Stimulated activated CD4-positive, alpha-beta T cell treated with anti-CD3 and anti-CD28 coated beads, TNF-alpha, amount 100 ng/mL, for 24 hours (primary cell): ENCODE measurements at regions not wholly inside any gene's neighbourhood (a gene's known extent, or its start where the extent isn't known, plus 50 kb on each side); places are given as distances from the start of the nearest gene placed in this dataset.
"Not testable (repeated sequence)": the region's sequence is repeated elsewhere in the genome, so short reads cannot be mapped to it uniquely, and the experiment has no call there.

Experiments
- DNase-seq, 3 experiments: peaks; one replicate each; pipeline ENCODE4 v3.0.0-alpha.2; 2020; ENCODE audit warnings: low read depth in 3 of 3

DNA sequence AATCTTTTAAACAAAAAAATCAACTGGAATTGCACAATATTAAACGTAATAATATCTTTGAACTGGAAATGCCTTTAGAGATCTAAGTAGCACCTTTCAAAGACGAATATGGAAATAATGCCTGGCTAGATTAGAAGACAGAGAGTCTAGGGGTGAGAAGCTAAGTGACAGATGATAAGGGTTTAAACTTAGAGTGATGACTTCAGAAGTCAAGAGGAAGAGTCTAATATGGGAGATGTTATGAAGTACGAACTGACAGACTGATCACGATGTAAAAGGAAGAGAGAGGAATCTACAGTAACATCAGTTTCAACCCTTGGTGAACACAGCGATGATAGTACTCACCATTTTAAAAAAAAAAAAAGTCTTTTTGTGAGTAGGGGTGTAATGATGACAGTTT, 57.9 kb downstream of the HINT1 start:
- DNase-seq = no peak

DNA sequence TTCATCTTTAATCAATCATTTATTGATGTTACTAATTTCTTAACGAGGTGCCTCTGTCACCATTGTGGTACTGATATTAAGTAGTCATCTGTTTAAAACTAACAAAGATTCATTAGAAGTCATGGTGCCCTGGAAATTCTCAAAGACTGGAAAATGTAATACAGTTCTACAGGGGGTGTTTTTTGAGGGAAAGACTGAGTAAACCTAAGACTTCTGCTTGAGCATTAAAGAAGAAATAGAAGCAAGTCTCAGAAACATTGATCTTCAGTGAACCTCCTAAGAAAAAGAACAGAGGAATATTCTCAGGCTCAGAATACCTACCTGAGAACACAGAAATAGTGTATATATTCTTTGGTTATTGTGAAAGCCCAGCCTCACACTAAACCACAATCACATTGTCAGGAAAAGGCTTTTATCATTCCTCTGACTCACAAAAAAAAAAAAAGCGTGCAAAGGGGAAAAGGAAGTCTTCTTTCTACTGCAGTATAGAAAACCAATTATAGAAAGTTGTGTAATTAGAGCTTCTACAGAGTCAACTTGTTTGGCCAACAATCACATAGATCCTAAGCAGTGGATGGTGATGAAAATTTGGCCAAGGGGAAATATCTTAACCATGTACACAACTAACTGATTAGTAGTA, 60.8 kb downstream of the HINT1 start:
- DNase-seq = no peak

DNA sequence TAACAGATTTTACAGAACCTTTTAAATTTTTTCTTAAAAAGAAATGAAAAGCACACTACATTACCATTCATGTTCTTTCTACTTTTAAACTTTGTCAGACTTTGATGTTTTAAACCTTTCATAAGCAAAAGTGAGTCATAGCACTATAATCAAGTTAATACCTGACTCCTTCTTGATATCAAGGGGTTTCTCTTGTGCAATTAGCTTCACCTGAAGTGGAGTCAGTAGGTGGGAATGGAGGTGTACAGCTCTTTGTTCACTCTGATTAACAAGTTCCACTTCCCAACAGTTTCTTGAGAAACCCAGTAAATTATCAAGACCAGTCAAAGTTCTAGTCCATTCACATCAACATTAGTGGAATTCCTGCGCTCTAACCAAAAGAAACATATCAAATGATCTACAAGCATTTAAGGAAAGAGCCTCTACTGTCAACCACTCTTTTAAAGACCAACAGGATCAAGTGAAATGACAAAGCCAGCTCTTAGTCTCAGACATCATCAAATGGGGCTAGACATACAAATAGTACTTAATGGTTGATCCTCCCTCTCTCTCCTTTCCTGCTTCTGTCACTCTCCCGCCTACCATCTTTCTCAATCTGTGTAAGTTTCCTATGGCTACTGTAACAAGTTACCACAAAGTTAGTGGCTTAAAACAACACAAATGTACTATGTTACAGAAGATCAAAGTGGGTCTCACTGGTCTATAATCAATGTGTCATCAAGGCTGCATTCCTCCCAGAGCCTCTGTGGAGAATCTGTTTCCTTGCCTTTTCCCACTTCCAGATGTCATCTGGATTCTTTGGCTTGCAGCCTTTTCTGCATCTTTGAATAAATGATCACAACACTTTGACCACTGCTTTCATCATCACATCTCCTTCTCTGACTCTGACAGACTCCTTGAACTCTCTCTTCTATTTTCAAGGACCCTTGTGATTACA, 68.0 kb downstream of the HINT1 start:
- DNase-seq = no peak

DNA sequence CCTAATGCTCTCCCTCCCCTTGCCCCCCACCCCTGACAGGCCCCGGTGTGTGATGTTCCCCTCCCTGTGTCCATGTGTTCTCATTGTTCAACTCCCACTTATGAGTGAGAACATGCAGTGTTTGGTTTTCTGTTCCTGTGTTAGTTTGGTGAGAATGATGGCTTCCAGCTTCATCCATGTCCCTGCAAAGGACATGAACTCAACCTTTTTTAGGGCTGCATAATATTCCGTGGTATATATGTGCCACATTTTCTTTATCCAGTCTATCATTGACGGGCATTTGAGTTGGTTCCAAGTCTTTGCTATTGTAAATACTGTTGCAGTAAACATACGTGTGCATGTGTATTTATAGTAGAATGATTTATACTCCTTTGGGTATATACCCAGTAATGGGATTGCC, 69.5 kb downstream of the HINT1 start:
- not testable (repeated sequence) for DNase-seq

DNA sequence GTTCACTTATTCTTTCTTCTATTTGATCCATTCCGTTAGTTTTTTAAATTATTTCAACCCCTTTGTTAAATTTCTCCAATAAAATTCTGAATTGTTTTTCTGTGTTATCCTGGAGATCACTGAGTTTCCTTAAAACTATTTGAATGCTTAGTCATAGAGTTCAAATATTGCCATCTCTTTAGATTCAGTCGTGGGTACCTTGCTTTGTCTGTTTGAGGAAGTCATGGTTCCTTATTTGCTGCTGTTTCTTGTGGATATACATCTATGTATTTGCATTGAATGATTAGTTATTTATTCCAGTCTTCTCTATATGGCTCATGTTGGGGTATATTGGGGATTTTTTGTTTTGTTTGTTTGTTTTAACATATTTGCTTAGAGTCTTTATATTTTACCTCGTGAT, 80.6 kb downstream of the HINT1 start:
- DNase-seq = no peak

DNA sequence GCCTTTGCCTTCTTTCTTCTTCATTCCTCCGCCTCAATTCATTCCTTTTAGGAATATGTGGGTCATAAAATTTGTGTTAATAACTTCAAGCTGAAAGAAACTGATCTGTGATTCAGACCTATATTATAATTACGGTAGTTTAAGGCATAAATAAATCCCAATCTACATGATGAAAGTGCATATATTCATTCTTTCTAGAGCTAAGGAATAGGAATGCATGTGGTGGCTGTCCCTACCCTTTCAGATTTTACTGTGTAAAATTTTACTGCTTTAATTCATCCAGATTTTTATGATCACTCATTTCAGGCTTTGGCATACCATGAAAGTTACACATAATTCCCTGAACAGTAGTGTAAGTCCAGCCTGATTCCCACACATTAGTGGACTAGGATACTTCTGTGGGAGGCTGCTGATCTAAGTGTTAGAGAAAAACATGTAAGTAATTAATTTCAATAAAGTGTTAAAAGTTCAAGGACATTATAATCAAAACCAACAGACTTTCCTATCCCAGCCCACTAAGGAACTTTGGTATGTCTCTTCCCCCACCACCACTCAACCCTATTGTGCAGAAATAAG, 83.1 kb downstream of the HINT1 start:
- DNase-seq = no peak

DNA sequence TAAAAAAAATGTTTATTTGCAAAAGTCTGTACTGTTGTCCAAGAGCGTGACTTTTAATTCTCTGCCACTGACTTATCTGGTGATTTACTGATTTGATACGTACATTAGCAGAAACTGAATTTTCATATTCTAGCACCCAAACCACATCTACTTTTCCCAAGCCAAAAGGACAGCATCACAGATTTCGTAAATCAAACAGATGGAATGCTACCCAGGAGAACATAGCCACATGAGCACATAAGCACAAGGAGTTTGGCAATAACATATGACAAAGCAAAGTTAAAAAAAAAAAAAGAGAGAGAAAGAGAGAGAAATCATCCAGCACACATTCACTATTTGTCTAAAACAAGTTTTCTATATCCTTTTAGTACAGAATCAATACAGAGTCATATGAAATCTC, 83.7 kb downstream of the HINT1 start:
- no peak for DNase-seq

DNA sequence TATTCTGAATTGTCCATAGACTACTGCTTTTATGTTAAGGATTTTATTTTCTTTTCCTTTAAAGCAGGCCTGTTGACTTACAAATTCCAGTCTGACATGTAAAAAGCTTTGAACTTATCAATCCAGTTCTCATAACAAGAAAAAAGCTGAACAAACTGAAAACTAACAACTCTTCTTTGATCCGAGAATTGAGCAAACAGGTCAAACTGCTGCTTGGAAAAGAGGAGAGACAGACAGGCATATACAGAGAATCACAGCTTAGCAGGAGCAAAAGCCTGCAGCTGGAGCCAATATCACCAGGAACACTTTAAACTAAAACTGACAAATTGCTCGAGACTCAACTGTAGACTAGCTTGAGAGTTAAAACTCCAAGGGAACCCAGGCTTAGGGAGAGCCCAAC, 85.8 kb downstream of the HINT1 start:
- no peak for DNase-seq

DNA sequence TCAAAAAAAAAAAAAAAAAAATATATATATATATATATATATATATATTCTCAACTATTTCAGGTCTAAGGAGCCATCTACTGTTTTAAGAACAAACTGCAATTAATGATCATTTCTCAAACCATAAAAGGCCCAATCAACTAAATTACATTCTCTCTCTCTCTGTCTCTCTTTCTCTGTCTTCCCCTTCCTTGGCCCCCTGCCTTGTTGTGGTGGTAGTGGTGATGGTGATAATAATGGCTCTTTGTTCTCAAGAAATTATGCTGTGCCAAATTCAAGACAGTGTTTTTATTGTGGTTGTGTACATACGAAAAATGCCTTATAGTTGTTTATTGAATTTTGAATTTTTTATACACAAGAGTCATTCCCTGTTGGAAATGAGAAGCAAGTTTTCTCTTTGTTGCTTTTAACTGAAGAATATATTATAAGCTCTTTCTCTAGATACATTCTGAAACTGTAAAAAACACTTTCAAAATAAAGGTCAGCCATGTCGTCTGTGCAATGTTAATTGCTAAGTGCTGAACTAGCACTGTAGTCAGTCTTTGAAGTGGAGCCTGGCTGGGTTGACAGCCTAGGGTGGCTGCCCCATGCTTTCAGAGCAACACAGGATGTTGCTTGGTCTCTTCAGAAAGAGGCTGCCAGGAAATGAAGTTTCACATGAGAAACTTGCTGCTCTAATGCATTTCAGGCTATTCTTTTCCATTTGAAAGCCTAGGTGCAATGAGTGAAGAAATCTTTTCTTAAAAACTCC, 96.0 kb downstream of the HINT1 start:
- DNase-seq = peak; percentile 19 to 36 (median 21)

DNA sequence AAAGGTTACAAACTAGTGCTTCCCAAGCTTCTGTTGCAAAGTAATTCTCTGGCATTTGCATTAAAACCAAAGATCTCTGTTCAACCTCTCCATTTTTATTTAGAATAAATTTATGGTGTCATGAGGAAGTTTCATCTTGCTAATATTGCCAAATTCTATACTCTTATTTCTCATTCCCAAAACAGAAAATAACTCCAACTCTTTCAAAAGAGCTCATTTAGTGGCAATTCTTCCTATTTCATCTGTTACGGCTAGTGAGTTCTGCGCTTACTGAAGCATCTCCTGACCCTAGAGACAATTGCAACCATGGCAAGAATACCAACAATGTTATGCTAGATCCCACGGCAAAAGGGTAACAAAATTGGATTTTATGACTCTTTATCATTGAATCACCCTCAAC, 97.0 kb downstream of the HINT1 start:
- DNase-seq = no peak

DNA sequence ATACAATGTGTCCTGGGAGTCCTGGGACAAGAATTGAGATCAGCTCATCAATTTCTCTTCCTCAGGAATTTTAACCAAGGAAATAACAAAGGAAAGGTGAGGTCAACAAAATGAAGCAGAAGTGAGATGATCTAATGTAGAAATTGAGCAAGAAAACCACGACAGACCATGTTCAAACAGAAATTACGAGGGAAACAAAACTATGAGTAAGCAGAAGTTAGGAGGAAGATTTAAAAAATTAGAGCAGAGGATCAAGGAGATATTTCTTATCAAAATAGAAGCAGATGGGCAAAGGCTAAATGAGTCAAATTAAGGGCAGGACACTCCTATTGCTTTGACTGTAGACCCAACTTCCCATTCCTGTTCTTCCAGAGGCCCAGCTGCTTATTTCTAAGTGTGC, 97.4 kb downstream of the HINT1 start:
- DNase-seq = no peak

DNA sequence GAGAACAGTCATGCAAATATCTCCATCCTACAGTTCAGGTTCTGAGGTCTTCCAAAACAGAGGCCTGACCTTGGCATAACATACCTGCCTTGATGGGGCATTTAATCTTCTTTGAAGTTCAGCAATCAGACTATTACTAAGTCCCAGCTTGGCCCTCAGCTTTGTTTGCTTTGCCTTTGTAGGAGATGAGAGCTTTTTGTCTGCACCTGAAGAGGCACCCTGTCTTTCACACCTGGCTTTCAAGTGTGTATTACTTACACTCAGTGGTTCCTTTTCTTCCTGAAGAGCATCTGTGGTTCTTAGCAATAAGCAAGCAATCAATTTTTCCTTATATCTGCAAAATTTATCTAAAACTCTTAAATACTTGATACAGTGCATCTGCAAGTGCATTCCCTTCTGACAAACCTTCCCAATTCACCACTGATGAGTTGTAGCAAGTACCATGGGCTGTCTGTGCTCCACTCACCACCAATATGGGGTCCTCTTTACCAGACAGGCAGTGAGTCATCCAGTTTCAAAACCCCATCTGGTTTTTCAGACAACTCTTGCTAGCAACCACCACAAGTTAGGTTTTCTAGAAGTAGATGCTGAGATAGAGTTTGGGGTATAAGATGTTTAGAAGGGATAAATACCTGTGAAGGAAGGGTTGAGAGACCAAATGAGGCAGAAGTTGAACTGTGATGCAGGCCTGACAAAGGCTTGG, 100.2 kb downstream of the HINT1 start:
- DNase-seq = no peak

DNA sequence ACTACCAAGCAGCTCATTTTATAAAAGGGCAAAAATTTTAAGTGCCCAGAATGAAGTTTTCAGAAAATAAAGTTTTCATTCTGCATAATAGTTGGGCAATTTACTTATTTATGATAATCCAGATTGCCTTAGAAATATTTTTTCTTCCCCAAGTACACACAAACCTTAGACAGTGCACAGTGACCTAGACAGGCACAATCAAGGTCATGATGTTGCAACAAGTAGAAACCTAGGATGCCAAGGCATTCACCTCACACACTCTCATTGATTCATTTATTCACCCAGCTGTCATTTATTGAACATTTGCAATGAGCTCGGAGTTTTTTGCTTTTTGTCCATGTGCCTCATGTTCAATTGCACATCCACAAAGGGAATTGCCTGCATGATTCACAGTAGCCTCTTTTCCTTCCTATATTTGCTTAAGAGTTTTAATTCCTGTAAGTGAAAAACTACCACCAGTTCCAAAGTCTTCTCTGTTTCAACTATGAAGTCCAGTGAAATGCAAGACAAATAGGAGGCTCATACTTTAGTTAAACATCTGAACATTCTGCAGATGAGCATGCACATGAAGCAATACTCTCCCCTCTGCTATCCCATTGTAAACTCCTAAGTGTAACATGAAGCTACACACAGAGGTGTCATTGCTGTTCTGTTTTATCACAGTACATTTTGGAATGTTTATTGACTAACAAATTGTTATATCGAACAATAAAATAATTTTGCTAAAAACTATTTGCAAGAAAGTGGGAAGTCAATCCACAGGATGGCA, 122.9 kb downstream of the HINT1 start:
- no peak for DNase-seq

DNA sequence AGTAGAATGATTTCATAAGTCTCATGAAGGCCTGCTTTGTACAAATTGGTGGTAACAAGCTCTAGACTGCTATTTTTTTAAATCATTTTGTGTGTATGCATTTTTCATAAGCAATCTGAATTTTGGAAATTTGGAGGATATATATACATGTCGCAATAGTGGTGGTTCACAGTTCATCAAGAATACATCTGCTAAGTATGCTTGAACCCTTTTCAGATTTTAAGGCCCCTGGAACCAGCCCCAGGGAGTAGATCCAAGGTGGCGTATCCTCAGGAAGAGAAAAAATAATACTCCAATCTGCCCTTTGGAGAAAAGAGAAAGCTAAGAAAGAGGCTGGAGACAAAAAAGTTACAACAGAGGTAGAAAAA, 141.6 kb downstream of the HINT1 start:
- no peak for DNase-seq

DNA sequence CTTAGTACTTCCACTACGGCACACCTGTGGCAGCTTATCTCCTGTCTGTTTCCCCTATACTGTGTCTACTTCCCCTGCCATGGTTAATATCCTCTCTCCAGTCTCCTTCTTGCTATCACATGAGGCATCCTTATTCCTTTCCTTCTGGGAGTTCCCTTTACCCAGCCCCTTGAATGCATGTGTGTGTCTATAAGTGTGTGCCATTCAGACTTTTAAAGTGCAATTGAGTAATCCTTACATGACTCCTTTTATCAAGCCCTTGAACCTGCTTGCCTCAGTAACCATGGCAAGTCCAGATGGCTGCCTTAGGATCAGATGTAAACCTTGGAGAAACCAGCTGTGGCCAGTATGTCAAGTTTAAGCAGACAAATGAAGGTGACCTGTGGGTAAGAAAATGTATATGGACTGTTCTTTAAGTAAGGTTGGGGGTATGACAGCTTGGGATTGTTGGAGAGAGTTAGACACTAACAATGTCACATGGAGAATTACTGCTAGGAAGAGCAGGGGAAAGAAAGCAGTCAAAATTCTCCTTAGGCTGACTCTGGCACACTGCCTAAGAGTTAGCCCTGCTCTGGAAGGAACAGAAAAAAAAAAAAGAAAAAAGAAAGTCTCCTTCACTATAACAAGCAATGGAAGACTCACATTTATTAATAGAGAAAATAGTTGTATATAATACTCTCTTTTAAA, 142.1 kb downstream of the HINT1 start:
- DNase-seq = no peak

DNA sequence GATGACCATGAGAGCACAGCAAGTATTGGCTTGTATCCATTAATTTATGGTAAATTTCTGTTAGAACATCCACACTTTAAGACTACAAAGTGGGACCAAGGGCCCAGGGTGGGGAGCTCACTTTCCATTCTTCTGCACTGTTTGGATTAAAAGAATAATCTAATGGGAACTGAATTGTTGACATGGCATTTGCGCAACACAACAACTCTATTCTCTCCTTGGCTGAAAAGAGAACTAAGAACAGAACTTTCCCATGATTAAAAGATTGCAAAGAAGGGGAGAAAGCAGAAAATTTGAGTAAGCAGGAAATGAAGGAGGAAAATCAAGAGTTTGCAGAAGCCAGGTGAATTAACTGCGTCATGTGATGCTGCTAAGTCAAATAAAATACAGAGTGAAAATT, 143.4 kb downstream of the HINT1 start:
- no peak for DNase-seq

DNA sequence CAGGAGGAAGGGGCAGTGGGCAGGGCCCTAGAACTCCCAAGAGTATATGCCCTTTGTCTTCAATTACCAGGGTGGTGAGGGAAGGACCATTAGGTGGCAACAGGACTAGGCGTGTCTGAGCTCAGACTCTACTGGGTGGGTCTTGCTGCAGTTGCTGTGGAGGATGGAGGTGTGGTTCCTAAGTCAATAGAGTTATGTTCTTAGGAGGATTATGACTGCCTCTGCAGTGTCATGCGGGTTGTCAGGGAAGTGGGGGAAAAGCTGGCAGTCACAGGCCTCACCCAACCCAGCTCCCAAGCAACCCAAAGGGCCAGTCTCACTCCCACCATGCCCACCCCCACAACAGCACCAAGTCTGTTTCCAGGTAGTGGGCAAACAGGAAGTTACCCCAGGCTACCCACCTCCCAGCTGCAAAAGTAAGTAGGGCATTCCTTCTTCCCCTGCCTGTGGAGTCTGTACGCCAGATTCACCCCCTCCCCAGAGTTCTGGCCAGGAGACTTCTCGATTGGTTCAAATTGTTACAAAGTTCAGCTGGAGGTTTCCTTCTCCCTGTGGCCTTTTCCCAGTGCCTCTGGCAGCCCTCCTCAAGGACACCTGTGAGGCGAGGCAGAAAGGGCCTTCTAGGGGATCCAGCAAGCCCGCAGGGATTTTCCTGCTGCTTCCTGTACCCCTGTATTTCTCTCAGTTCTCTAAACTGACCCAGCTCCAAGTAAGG, 145.3 kb downstream of the HINT1 start:
- DNase-seq = no peak

DNA sequence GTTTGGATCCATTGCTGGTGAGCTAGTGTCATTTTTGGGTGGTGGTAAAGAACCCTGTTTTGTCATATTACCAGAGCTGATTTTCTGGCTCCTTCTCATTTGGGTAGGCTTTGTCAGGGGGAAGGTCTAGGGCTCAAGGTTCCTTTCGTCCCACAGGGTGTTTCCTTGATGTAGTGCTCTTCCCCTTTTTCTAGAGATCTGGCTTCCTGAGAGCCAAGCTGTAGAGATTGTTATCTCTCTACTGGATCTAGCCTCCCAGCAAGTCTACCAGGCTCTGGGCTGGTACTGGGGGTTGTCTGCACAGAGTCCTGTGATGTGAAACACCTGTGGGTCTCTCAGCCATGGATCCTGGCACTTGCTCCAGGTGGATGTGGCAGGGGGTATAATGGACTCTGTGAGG, 145.9 kb downstream of the HINT1 start:
- DNase-seq = no peak

DNA sequence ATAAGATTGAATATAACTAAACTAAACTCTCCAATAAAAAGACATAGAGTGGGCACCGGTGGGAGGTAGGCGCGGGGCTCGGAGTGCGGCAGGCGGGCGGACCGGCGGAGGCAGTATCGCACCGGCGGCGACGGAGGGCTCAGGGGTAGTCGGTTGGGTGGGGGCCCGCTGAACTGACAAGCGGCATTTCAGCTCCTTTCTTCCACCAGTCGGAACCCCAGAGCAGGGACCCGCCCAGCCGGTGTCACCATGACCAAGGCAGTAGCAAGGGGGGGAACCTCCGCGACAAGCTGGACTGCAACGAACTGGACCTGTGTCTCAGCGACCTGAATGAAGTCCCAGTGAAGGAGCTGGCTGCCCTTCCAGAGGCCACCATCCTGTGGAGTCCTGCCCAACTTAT, 156.7 kb downstream of the HINT1 start:
- DNase-seq = no peak
